Keratinocyte (primary cell): ENCODE measurements at regions not wholly inside any gene's neighbourhood (a gene's known extent, or its start where the extent isn't known, plus 50 kb on each side); places are given as distances from the start of the nearest gene placed in this dataset.

Source experiments
- EZH2 ChIP-seq: IDR thresholded peaks from one replicate; pipeline ENCODE4 v1.6.1; 2012; ENCODE audit warnings: inconsistent platforms, mild to moderate bottlenecking, low read length, moderate library complexity
- TF ChIP-seq, protein P1 (sequence below), 3 experiments: IDR thresholded peaks in 1 of 3; conservative IDR thresholded peaks in 1 of 3; optimal IDR thresholded peaks in 1 of 3; 2 replicates in 2 of 3; 3 replicates in 1 of 3; pipeline versions ENCODE3 to v1.5.1; 2011; ENCODE audit warnings: low read length in 3 of 3, mild to moderate bottlenecking in 3 of 3, moderate library complexity in 2 of 3, control low read depth in 1 of 3, inconsistent platforms in 1 of 3; ENCODE audit not compliant: insufficient read depth in 2 of 3; ENCODE audit errors: extremely low read depth in 1 of 3

DNA sequence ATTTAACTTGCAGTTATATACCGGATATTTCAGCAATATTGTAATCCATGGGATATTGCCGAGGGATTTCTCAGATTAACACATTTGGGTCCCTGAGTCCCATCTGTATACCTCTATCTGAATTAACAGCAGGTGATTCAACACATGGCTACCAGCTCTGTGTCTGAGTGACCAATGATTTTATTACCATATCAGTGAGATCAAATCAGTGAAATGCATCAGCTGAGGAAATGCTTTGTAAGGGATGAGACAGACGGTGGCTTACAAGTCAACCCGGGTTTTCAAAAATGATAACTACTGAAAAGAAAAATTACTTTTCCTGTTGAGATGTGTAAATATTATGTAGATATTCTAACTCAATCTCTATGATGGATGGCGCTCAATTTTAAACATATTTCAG is 504.1 kb upstream of the PKN2 start:
- TF ChIP-seq, protein P1, sequence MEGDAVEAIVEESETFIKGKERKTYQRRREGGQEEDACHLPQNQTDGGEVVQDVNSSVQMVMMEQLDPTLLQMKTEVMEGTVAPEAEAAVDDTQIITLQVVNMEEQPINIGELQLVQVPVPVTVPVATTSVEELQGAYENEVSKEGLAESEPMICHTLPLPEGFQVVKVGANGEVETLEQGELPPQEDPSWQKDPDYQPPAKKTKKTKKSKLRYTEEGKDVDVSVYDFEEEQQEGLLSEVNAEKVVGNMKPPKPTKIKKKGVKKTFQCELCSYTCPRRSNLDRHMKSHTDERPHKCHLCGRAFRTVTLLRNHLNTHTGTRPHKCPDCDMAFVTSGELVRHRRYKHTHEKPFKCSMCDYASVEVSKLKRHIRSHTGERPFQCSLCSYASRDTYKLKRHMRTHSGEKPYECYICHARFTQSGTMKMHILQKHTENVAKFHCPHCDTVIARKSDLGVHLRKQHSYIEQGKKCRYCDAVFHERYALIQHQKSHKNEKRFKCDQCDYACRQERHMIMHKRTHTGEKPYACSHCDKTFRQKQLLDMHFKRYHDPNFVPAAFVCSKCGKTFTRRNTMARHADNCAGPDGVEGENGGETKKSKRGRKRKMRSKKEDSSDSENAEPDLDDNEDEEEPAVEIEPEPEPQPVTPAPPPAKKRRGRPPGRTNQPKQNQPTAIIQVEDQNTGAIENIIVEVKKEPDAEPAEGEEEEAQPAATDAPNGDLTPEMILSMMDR (optimal IDR thresholded peaks at IDR 0.05 in 1 of 3, IDR thresholded peaks at IDR 0.05 in 1 of 3, conservative IDR thresholded peaks at IDR 0.05 in 1 of 3; ENCODE audit: extremely low read depth in 1 of 3, insufficient read depth in 2 of 3, low read length in 3 of 3): no peak
- TF ChIP-seq EZH2: no peak
